HuH-7 (cell line): ENCODE measurements at regions not wholly inside any gene's neighbourhood (a gene's known extent, or its start where the extent isn't known, plus 50 kb on each side); places are given as distances from the start of the nearest gene placed in this dataset.

Experiments used
- DNase-seq: peaks from one replicate; pipeline ENCODE4 v3.0.0; 2011; ENCODE audit warnings: low spot score

- no peak for DNase-seq
Observed at GRCh38 chr3:17983106-17983505, 240.7 kb upstream of the TBC1D5 start.

DNA sequence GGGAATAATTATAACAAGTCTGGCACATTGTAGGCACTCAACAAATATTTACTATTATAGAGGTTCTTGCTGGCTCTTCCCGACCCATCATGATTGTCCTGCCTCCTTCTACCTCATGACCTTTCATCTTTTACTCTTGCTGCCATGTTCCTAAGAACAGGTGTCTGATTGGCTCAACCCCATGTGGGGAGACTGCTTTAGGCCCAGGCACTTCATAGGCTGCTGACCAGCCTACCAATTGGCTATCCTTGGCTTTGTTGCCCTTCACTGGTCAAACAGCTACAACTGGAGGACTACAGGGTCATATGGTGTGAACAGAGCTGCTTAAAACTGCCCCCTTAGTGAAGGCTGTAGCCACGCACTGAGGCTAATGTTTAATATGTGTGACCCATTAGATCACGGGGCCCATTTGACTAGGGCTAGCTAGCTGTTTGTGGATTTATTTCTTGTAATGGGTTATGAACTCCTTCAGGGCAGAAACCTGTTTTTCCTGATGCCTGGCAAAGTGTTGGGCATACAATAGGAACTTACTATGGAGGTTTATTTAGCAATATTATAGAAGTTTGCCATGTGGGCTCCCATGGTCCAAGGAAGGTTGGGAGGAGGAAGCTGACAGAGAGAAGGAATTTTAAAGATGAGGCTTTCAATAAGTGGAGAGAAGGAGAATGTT, 239.9 kb upstream of the TBC1D5 start:
- DNase-seq: no peak

GRCh38 chr3:17980863-17981262, 238.4 kb upstream of the TBC1D5 start:
- DNase-seq: no peak

- DNase-seq: no peak
Observed at GRCh38 chr3:17979911-17980310, 237.5 kb upstream of the TBC1D5 start.

- peak; percentile 18 for DNase-seq
Observed at GRCh38 chr3:17979252-17979651, 236.8 kb upstream of the TBC1D5 start.

DNA sequence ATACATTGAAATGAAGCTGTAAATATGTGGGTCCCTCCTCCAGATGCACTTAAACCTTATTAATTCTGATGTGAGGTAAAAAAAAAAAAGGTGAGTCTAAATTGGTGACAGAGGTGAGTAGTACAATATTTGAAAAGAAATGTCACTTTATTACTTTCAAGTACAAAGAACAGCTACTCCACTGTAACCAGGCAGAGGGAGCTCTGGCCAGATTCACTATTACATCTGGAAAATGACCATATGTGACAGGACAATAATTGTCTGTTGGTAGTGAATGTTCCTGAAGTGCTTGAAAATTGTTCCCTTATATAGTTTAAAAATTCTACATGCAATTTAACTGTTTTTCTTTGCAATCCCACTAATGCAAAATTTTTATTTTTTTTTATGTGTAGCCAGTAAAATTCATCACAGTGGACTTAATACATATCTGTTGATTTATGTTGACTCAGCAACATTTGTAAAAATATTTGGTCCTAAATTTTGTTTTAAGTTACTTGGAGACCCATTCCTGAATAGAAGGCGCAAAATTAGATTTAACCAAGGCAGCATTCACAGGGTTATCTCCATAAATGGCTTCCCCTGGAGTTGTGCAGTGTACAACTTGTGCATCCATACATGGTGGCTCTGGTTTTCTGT, 231.9 kb upstream of the TBC1D5 start:
- DNase-seq: no peak

GRCh38 chr3:17972959-17973906, 230.8 kb upstream of the TBC1D5 start:
- DNase-seq: peak; percentile 14

- DNase-seq: no peak
Observed at GRCh38 chr3:17972476-17972875, 230.0 kb upstream of the TBC1D5 start.

- no peak for DNase-seq
Observed at GRCh38 chr3:17972030-17972429, 229.6 kb upstream of the TBC1D5 start.

DNA sequence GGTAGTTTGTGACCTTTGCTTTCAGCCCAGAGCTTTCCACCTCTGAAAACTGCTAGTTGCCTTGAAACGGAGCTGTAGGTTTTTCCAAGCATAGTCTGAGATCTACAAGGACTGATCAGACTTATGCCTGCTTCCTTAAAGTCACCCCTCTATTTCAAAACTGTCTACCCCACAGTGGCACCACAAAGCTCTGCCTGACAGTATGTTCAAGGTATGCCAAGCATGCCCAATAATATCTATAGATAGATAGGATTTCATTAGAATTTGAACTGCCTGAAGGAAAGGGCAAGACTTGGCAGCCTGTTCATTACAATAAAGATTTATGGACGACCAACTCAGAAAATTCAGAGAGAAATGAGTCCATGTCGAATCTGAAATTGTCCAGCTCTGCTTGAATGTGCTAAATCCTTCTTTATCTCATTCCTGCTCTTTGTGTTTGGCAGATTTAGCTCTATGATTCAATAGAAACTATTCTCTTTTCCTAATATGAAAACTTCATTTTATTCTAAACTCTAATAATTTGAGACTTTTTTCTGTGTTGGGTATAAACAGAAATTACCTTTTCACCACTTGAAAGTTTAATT, 227.6 kb upstream of the TBC1D5 start:
- DNase-seq: no peak

GRCh38 chr3:17969244-17969643, 226.8 kb upstream of the TBC1D5 start:
- DNase-seq: no peak

DNA sequence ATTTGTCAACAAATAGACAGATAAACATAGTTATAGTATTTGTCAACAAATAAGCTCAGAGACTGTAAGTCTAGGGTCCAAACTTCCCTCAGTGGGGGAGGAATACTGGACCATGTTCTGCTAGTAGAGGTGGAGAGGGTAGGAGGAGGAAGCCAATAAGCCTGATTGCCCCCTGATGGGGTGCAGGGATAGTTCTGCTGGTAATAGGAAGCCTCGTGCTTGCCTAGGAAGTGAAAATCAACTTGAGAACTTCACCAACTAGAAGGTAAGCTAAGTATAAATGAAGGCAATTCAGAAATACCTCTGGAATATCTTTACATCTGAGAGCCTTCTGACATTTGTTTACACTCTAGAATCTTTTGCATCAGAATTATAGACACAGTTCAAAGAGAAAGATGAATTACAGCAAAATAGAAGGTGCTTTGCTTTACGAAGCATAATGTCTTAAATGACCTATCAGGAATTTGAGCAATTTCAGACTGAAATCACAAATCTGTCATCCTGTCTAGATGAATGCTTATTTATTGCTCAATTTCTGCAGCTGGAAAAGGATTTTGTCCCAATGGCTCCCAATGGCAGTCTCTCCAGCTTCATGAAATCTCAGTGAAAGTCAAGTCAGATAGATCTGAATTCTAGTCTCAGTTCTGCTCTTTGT, 225.6 kb upstream of the TBC1D5 start:
- DNase-seq: no peak

GRCh38 chr3:17967111-17967510, 224.7 kb upstream of the TBC1D5 start:
- DNase-seq: no peak

DNA sequence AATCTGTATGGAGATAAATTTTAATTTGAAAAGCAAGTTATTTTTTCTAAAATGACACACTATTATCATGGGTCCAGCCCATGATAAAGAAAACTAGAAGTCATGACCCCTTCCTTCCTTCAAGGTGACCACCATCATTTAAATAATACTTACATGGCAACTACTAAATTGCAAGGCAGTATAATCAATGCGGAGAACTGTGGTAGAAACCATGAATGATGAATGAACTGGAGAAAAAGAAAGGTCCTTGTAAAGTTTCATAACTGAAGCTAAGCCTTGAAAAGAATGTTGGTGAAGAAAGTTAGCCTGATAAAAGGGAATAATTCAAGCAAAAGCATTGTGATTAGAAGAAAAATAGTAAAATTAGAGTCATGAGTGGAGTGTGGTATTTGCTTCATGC, 222.9 kb upstream of the TBC1D5 start:
- DNase-seq: no peak

GRCh38 chr3:17964108-17964507, 221.7 kb upstream of the TBC1D5 start:
- no peak for DNase-seq

DNA sequence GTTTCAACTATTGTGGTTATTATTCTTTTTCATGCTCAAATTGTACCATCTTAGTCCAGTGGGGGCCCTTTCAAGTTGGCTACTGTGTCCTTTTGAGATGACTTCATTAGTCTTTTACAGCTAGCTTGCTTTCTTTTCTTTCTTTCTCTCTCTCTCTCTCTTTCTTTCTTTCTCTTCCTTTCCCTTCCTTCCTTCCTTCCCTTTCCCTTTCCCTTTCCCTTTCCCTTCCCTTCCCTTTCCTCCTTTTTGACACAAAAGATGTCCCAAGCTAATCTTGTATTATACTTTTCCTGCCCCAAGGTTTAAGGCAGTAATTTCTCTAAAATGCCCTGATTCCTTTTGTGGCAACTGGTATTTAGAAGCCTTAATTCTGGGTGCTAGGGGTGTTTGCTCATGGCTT, 213.0 kb upstream of the TBC1D5 start:
- DNase-seq: no peak

- DNase-seq: no peak
Observed at GRCh38 chr3:17954801-17955200, 212.4 kb upstream of the TBC1D5 start.

GRCh38 chr3:17951241-17951640, 208.8 kb upstream of the TBC1D5 start:
- no peak for DNase-seq

- DNase-seq: no peak
Observed at GRCh38 chr3:17949101-17949500, 206.7 kb upstream of the TBC1D5 start.

- no peak for DNase-seq
Observed at GRCh38 chr3:17947833-17948232, 205.4 kb upstream of the TBC1D5 start.

GRCh38 chr3:17946619-17947018, 204.2 kb upstream of the TBC1D5 start:
- no peak for DNase-seq

- DNase-seq: no peak
Observed at GRCh38 chr3:17945799-17946399, 203.5 kb upstream of the TBC1D5 start.
